Astrocyte (in vitro differentiated cells and primary cell): ENCODE measurements at regions not wholly inside any gene's neighbourhood (a gene's known extent, or its start where the extent isn't known, plus 50 kb on each side); places are given as distances from the start of the nearest gene placed in this dataset.

ENCODE experiments used
- DNase-seq: peaks from one replicate; pipeline ENCODE4 v3.0.0-alpha.2; 2010; ENCODE audit warnings: low read depth
- FAIRE-seq: peaks from 2 replicates; lab custom pipeline; 2011; peaks lifted over from hg19 to GRCh38; lab: Jason Lieb, UNC
- H2AFZ ChIP-seq: 2 replicates; pipeline ENCODE4 v1.6.0; 2012; ENCODE audit warnings: low read depth, low read length, inconsistent platforms
- H3K27ac ChIP-seq: 2 replicates; pipeline ENCODE4 v1.5.1; 2011; ENCODE audit warnings: low read depth, low read length, inconsistent platforms
- H3K27me3 ChIP-seq: 2 replicates; pipeline ENCODE4 v1.6.0; 2011; ENCODE audit warnings: low read length, inconsistent platforms; ENCODE audit not compliant: insufficient read depth
- H3K36me3 ChIP-seq: 2 replicates; pipeline ENCODE4 v1.5.1; 2011; ENCODE audit warnings: low read length, inconsistent platforms; ENCODE audit not compliant: insufficient read depth
- H3K4me1 ChIP-seq: 2 replicates; pipeline ENCODE4 v1.5.1; 2011; ENCODE audit warnings: low read length, inconsistent platforms; ENCODE audit not compliant: insufficient read depth
- H3K4me2 ChIP-seq: 2 replicates; pipeline ENCODE4 v1.6.0; 2012; ENCODE audit warnings: low read length, inconsistent platforms
- H3K4me3 ChIP-seq: 2 replicates; pipeline ENCODE4 v1.5.1; 2011; ENCODE audit warnings: low read depth, mild to moderate bottlenecking, low read length, inconsistent platforms; ENCODE audit not compliant: insufficient read depth
- H3K79me2 ChIP-seq: 2 replicates; pipeline ENCODE4 v1.6.0; 2012; ENCODE audit warnings: mild to moderate bottlenecking, low read length, inconsistent platforms; ENCODE audit not compliant: insufficient read depth
- H3K9ac ChIP-seq: 2 replicates; pipeline ENCODE4 v1.6.0; 2012; ENCODE audit warnings: mild to moderate bottlenecking, low read length, inconsistent platforms
- H3K9me3 ChIP-seq: 2 replicates; pipeline ENCODE4 v1.5.1; 2012; ENCODE audit warnings: low read depth, mild to moderate bottlenecking, low read length, inconsistent platforms; ENCODE audit not compliant: insufficient read depth
- H4K20me1 ChIP-seq: 2 replicates; pipeline ENCODE4 v1.6.0; 2012; ENCODE audit warnings: low read length, inconsistent platforms; ENCODE audit not compliant: insufficient read depth
- H3K27ac Mint-ChIP-seq: one replicate; pipeline ENCODE4 v1.8.0; 2021; ENCODE audit warnings: mild to moderate bottlenecking, mixed read lengths; ENCODE audit not compliant: unreplicated experiment
- H3K27me3 Mint-ChIP-seq: one replicate; pipeline ENCODE4 v1.8.0; 2021; ENCODE audit warnings: low read depth, mixed read lengths; ENCODE audit not compliant: unreplicated experiment
- H3K36me3 Mint-ChIP-seq: one replicate; pipeline ENCODE4 v1.8.0; 2021; ENCODE audit warnings: low read depth, mixed read lengths; ENCODE audit not compliant: unreplicated experiment
- H3K4me1 Mint-ChIP-seq: one replicate; pipeline ENCODE4 v1.8.0; 2021; ENCODE audit warnings: low read depth, mixed read lengths; ENCODE audit not compliant: unreplicated experiment
- H3K4me3 Mint-ChIP-seq: one replicate; pipeline ENCODE4 v1.8.0; 2021; ENCODE audit warnings: mild to moderate bottlenecking, moderate library complexity, mixed read lengths; ENCODE audit not compliant: unreplicated experiment
- H3K9me3 Mint-ChIP-seq: one replicate; pipeline ENCODE4 v1.8.0; 2021; ENCODE audit warnings: mild to moderate bottlenecking, mixed read lengths; ENCODE audit not compliant: unreplicated experiment
- EZH2 ChIP-seq: IDR thresholded peaks from 2 replicates; pipeline ENCODE4 v1.6.1; 2012; ENCODE audit warnings: mild to moderate bottlenecking, low read length, inconsistent platforms; ENCODE audit not compliant: insufficient read depth
- TF ChIP-seq, protein P1 (sequence below): IDR thresholded peaks from 2 replicates; pipeline ENCODE4 v1.5.1; 2011; ENCODE audit warnings: low read depth, mild to moderate bottlenecking, inconsistent platforms, low read length, moderate library complexity; ENCODE audit not compliant: insufficient read depth

DNA sequence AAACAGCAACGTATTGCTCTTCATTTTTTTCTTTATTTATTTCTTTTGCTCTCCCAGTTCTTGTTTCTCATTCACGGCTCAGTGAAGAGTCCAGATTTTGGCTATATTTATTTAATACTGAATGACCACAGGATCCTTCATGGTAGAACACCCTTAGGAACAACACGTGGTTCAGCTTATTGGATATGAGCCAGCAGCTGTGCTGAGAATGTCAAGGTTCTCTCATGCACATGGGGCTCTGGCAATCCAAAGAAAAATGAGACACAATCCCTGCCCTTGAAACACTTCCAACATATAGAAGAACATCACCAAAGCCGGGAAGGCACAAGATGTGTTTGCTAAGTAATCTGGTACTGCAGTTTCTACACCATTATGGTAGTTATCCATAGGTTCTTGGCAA is 852.9 kb downstream of the SORCS1 start:
- no peaks in the 10 kb centered on the region for H3K9me3 Mint-ChIP-seq
- Histone ChIP-seq H3K27ac (no peak overlapping the region), H3K4me3 (no peak overlapping the region), H3K36me3 (no peaks in the 10 kb centered on the region), H4K20me1 (no peaks in the 10 kb centered on the region), H3K27me3 (no peaks in the 10 kb centered on the region), H3K9ac (no peak overlapping the region), H3K4me2 (no peak overlapping the region), H3K4me1 (no peaks in the 10 kb centered on the region), H3K9me3 (no peaks in the 10 kb centered on the region), H3K79me2 (no peaks in the 10 kb centered on the region), H2AFZ (no peak overlapping the region)
- TF ChIP-seq EZH2, result no peak
- TF ChIP-seq, protein P1, sequence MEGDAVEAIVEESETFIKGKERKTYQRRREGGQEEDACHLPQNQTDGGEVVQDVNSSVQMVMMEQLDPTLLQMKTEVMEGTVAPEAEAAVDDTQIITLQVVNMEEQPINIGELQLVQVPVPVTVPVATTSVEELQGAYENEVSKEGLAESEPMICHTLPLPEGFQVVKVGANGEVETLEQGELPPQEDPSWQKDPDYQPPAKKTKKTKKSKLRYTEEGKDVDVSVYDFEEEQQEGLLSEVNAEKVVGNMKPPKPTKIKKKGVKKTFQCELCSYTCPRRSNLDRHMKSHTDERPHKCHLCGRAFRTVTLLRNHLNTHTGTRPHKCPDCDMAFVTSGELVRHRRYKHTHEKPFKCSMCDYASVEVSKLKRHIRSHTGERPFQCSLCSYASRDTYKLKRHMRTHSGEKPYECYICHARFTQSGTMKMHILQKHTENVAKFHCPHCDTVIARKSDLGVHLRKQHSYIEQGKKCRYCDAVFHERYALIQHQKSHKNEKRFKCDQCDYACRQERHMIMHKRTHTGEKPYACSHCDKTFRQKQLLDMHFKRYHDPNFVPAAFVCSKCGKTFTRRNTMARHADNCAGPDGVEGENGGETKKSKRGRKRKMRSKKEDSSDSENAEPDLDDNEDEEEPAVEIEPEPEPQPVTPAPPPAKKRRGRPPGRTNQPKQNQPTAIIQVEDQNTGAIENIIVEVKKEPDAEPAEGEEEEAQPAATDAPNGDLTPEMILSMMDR, result no peak
- H3K36me3 Mint-ChIP-seq, result no peaks in the 10 kb centered on the region
- no peaks in the 10 kb centered on the region for H3K4me1 Mint-ChIP-seq
- no peak overlapping the region for H3K27ac Mint-ChIP-seq
- H3K4me3 Mint-ChIP-seq, result no peak overlapping the region
- FAIRE-seq (no peak), DNase-seq (no peak)
- no peaks in the 10 kb centered on the region for H3K27me3 Mint-ChIP-seq

DNA sequence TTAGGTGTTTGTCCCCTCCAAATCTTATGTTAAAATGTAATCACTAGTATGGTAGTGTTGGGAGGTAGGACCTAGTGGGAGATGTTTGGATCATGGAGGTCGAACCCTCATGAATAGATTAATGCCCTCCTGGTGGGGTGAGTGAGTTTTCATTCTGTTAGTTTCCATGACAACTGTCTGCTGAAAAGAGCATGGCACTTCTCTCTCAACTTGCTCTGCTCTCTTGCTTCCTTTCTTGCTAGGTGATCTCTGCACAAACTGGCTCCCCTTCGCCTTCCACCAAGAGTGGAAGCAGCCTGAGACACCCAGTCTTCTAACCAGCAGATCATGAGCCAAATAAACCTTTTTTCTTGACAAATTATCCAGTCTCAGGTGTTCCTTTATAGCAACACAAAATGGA is 853.9 kb downstream of the SORCS1 start:
- Mint-ChIP-seq H3K9me3 (no peaks in the 10 kb centered on the region), H3K27ac (no peak overlapping the region), H3K27me3 (no peaks in the 10 kb centered on the region), H3K4me3 (no peak overlapping the region), H3K36me3 (no peaks in the 10 kb centered on the region), H3K4me1 (no peaks in the 10 kb centered on the region)
- H3K27me3 ChIP-seq, result no peaks in the 10 kb centered on the region
- no peaks in the 10 kb centered on the region for H4K20me1 ChIP-seq
- H3K27ac ChIP-seq, result no peak overlapping the region
- TF ChIP-seq, protein P1, result no peak
- TF ChIP-seq EZH2, result no peak
- no peak overlapping the region for H2AFZ ChIP-seq
- no peak for FAIRE-seq
- no peak overlapping the region for H3K9ac ChIP-seq
- H3K36me3 ChIP-seq, result no peaks in the 10 kb centered on the region
- no peaks in the 10 kb centered on the region for H3K79me2 ChIP-seq
- DNase-seq, result no peak
- H3K4me1 ChIP-seq, result no peaks in the 10 kb centered on the region
- H3K4me2 ChIP-seq, result no peak overlapping the region
- no peak overlapping the region for H3K4me3 ChIP-seq
- no peaks in the 10 kb centered on the region for H3K9me3 ChIP-seq

DNA sequence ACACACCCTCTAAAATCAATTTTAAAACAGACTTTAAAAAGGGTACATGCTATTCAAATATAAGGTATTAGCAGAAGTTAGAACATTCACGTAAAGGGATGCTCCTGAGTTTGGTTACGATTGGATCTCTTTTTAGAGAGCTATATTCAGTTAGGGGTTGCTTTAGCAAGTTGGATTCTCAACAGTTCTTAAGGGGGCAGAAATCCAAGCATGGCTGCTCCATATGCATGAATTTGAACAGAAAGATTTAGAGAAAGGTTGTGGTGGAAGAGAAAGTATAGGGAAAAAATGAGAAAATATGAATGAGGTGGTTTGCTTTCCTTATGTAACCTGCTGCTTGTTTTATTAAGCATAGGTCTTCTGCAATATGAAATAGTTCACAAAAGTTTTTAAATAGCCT is 855.1 kb downstream of the SORCS1 start:
- H3K27ac ChIP-seq, result no peak overlapping the region
- Mint-ChIP-seq H3K27me3 (no peaks in the 10 kb centered on the region), H3K36me3 (no peaks in the 10 kb centered on the region), H3K9me3 (no peaks in the 10 kb centered on the region), H3K4me1 (no peaks in the 10 kb centered on the region), H3K4me3 (no peak overlapping the region), H3K27ac (no peak overlapping the region)
- no peak overlapping the region for H3K9ac ChIP-seq
- TF ChIP-seq, protein P1, result no peak
- TF ChIP-seq EZH2, result no peak
- no peaks in the 10 kb centered on the region for H3K36me3 ChIP-seq
- H3K9me3 ChIP-seq, result no peaks in the 10 kb centered on the region
- H3K27me3 ChIP-seq, result no peaks in the 10 kb centered on the region
- no peaks in the 10 kb centered on the region for H3K4me1 ChIP-seq
- H4K20me1 ChIP-seq, result no peaks in the 10 kb centered on the region
- no peak overlapping the region for H3K4me2 ChIP-seq
- no peaks in the 10 kb centered on the region for H3K79me2 ChIP-seq
- no peak for DNase-seq
- FAIRE-seq, result no peak
- no peak overlapping the region for H2AFZ ChIP-seq
- H3K4me3 ChIP-seq, result no peak overlapping the region
